NCI-H2196 treated with DMSO at 0.1 percent for 48 hours (cell line): ENCODE measurements at regions not wholly inside any gene's neighbourhood (a gene's known extent, or its start where the extent isn't known, plus 50 kb on each side); places are given as distances from the start of the nearest gene placed in this dataset.
"Not testable (repeated sequence)": the region's sequence is repeated elsewhere in the genome, so short reads cannot be mapped to it uniquely, and the experiment has no call there.

ENCODE experiments used
- DNase-seq: peaks from one replicate; lab custom pipeline; 2025; ENCODE audit not compliant: unreplicated experiment; lab: John Stamatoyannopoulos, UW

DNA sequence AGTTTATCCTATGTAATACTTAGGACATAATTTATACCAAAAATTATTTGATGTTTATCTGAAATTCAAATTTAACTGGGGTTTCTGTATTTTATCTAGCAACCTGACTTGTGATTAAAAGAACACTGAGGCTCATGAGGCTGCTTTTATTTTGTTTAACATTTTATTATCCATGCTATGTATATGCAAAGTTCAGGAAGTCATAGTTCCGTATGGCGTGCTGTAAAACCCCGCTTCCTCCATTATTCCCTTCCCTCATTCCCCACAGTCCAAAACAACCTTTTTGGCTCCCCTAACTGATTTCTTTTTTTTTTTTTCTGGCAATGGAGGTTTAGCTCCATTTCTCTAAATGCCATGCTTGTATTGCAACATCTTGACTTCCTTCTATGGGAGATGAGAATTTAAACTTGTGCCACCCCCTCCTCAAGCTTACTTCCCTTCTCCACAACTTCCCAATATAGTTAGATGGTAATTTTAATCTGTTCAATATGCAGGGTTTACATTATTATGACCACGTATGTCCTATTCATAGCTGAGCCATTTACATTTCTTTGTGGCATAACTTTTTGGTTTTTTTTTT lies 138.0 kb upstream of the DNAH14 start:
- DNase-seq, result no peak

DNA sequence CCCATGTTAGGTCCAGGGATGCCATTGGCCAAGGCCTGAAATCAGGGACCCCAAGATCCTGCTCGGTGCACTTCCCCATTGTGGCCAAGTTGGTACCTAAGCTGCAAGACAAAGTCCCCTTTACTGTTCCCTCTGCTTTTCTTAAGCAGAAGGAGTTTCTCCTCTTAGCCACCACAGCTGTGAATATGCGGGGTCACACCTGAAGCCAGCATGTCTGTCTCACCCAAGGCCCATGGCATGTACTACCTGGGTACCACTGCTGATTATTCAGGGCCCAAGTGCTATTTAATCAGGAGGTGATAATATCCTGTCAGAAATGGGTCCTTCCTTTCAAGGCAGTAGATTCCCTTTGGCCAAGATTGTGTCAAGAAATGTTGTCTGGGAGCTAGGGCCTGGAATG lies 133.9 kb upstream of the DNAH14 start:
- no peak for DNase-seq

DNA sequence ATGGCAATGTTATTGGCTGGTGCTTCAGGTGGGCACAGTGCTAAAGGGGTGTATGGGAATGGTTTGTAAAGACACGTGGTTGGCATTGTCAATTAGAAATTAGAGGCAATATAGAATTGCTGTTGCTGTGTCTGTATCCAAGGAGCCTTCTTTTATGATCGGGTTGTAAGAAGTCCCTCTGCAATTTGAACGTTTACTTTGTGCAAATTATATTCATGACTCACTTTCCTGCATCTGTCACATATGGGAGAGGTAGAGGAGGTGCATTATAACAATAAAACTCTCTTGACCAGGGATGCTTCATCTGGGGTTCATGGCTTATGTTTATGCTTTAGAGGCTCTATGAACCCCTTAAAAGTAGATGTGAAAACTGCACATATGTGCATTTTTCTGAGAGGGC lies 130.4 kb upstream of the DNAH14 start:
- DNase-seq, result no peak

DNA sequence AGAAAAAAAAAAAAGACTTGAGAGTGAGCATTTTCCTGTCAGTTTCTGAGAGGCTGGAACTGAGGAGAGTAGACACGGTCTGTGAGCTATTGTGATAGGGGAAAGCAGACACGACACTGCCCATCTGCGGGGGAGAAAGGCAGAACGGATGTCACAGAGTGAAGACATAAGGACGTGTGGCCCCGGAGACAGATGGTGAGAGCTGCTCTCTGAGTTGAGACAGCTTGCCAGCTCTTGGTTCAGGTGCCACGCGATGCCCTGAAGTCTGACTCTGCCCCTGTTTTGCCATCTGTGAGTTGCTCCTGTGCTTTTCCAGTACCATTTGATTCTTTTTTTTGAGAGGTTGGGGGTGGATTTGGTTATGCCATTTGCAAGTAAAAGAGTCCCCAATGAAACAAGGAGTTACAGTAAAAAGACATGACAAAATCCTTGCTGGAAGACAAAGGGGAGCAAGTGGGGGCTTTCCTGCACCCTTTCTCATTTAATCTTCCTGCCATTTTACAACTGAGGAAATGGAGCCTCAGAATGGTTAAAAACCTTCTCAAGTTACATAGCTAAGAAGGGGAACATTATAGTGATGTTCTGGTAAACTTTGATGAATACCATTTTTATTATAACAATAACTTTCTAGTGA lies 128.9 kb upstream of the DNAH14 start:
- DNase-seq, result no peak

DNA sequence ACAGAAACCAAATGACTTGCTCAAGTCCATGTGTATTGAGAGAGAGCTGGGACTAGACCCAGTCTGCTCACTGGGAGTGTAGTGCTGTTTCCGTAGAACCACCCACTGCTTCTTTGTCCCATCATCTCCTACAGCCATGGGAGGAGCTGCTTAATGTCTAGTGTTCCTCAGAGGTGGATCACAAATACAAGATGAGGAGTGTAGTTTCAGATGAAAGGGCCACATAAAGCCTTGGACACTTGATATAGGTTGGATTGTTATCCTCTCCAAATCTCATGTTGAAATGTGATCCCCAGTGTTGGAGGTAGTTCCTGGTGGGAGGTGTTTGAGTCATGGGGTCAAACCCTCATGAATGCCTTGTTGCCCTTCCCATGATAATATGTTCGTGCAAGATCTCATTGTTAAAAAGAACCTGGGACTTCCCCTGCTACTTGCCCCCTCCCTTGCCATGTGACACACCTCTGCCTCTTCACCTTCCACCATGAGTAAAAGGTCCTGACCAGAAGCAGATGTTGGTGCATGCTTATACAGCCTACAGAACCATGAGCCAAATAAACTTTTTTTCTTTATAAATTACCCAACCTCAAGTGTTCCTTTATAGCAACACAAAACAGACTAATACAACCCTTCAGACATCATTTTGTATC lies 127.5 kb upstream of the DNAH14 start:
- DNase-seq, result peak; percentile 54

DNA sequence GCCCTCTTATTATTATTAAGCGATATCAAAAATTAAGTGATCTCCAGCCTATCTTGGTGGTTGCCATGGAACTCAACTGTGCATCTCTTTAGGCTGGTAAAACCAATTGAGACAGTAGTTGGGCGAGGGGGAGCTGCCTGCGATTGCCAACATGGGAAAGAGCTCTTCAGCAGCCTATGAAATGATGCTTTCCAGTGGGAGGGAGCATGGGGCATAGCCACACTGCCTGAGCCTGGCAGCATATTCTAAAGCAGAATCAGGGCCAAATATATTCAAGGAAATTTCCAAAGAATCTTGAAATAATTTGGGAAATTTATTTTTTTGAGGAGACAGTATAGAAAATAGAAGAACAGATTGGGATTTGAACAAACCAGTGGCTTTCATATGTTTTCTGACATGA lies 126.9 kb upstream of the DNAH14 start:
- no peak for DNase-seq

DNA sequence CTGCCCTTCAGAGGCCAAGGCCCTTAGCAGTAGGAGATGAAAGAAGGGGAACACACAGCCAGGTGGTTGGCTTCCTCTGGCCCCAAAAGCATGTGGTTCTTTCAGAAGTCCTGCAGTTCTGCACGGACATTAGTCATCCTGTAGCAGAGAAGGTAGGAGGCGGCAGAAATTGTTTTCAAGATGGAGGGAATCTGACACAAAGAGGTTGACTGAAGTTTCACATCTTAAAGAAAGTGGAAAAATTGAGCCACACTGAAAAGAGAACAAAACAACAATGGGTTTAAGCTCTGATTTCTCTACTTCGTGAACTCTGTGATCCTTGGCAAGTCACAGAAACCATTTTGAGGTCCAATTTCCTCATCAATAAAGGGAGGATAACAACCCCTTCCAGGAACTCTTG lies 125.3 kb upstream of the DNAH14 start:
- no peak for DNase-seq

DNA sequence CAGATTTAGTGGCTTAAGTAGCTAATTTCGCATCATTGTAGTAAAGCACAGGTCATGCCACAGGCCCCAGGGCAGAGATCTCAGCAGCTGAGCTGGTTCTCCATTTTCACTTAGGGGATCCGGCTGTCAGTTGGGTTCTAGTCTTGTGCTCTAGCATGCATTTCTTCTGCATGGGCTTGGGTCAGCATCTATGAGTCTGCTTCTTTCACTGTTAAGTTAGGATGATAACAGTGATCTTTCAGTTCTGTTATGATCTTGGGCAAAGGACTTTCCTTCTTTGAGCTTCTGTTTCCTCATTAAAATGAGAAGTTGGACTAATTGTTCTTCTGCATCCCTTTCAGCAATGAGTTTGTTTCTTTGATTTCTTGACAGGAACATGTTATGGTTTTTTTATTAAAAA lies 123.6 kb upstream of the DNAH14 start:
- no peak for DNase-seq

DNA sequence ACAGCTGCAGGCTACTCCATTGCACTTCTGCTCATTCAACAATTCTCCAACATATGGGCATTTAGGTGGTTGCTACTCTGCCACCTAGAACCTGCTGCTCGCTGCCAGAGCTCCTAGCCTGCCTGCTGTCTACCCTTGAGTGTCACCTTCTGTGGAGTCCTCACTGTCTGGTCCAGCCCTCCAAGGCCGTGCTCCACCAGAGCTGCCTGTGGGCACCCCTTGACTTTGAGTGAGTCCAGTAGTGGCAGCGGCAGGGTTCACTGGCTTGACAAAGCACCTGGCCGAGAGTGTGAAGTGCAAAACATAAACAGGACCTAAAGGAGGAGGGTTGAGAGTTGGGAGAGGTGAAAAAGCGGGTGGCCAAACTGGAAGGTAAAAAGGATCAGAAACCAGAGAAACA lies 120.3 kb upstream of the DNAH14 start:
- DNase-seq, result no peak

DNA sequence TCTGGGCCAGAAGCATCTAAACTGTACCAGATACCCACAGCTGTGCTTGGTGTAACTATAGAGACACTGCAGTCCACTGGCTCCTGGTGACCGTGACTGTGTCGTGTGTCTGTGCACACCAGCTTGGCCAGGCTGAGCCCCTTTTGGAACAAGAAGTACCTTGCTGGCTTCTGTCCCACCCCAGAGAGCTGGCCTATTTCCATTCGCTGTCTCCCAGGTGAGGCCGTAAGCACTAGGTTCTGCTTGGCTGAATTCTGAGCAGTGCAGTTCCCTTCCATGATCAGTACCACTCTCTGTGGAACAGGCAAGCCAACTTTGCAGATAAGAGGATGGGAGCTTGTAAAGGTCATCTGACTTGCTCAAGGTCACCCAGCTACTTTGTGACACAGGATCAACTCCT lies 119.9 kb upstream of the DNAH14 start:
- DNase-seq, result no peak

DNA sequence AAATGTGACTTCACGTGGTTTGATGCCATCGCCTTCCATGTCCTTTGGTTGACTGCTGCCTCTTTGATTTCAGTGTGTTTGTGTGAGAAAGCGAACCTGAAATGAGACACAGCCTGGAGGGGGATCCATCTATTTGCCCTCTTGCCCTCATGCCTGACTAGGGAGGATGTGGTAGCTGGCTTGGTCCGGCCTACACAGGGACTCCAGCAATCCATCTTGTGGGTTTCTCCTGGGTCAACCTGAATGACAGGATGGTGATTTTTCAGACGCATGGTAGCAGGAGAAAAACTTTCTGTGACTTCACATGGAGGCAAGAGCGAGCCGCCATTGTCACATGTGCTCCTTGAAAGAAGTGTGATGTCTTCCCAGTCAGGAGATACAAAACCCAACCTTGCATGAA lies 117.9 kb upstream of the DNAH14 start:
- DNase-seq, result no peak

DNA sequence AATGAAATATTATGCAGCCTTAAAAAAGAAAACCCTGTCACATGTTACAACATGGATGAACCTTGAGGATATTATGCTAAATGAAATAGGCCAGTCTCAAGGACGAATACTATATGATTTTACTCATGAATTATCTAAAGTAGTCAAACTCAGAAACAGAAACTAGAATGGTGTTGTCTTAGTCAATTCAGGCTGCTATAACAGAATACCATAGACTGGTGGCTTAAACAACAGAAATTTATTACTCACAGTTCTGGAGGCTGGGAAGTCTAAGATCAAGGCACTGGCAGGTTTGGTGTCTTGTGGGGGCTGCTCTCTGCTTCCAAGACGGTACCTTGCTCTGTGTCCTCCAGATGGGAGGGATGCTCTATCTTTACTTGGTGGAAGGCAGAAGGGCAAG lies 113.8 kb upstream of the DNAH14 start:
- DNase-seq, result no peak

DNA sequence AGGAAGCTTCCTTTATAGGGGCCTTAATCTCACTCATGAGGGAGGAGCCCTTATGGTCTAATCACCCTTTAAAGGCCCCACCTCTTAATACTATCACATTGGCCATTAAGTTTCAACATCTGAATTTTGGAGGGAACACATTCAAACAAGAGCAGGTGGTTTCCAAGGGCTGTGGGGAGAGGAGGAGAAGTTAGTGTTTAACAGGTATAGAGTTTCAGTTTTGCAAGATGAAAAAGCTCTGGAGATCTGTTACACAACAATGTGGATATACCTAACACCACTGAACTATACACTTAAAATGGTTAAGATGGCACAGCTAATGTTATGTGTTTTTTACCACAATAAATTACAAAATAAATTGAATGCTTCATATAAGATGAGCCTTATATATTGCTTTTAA lies 113.4 kb upstream of the DNAH14 start:
- DNase-seq, result peak; percentile 12

DNA sequence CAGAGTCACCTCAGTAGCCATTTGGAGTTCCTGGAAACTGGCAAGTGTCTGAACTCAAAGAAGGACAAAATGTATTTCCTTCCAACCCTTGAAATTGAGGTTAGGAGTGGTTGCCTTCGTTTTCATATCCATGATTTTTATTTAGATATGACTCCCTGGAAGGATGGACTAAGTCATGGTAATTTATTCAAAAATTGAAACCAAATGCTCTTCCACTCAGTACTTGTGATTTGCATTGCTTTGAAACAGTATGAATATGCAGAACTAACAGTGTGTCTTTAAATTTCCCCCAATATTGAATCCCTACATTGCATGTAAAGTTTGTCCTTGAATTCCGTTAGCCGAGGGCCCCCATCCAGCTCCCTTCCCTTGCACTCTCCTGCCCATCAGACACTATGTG lies 112.1 kb upstream of the DNAH14 start:
- DNase-seq, result no peak

DNA sequence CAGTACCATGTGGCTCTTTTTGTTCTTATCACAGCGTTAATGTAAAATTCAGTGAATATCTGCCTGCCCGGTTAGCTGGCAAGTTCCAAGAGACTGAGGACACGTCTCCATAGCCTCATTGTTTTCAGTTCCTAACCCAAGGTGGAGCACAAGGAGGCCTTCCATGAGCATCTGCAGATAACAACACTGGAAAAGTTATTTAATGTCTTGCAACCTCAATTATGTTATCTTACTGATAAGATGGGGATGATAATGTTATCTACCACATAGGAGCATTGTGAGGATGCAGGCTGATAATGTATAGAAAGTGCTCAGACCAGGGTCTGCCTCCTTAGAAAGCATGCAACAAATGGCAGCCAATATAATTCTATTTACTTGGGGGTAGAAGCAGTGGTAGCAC lies 109.6 kb upstream of the DNAH14 start:
- no peak for DNase-seq

DNA sequence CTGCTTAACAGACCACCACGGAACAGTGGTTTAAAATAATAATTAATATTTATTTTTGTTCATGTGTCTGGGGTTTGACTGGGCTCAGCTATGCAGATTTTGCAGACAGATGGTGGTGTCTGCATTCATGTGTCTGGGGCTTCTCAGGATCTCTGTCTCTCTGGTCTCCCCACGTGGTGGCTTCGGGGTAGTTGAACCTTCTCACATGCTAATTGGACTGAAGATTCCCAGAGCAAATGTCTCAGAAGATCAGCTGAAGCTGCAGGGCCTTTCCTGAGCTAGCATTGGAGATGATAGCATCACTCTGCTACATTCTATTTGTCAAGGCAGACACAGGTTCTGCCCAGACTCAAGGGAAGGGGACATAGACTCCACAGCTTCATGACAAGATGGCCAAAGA lies 109.1 kb upstream of the DNAH14 start:
- no peak for DNase-seq

DNA sequence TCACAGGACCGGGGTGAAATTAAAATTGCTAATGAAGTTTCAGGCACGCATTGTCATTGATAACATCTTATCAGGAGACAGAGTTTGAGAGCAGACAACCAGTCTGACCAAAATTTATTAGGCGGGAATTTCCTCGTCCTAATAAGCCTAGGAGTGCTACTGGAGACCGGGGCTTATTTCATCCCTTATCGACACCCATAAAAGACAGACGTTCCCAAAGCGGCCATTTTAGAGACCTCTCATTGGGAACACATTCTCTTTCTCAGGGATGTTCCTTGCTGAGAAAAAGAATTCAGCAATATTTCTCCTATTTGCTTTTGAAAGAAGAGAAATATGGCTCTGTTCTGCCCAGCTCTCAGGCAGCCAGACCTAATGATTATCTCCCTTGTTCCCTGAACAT lies 107.7 kb upstream of the DNAH14 start:
- not testable (repeated sequence) for DNase-seq

DNA sequence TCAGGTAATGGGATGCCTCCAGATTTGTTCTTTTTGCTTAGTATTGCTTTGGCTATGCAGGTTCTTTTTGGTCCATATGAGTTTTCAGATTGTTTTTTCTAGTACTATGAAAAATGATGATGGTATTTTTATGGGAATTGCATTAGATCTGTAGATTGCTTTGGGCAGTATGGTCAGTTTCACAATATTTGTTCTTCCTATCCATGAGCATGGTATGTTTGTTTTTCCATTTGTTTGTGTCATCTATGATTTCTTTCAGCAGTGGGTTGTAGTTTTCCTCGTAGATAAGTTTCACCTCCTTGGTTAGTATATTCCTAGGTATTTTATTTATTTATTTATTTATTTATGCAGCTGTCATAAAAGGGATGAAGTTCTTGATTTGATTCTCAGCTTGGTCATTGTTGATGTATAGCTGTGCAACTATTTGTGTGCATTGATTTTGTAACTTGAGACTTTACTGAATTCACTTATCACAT lies 103.9 kb upstream of the DNAH14 start:
- no peak for DNase-seq

DNA sequence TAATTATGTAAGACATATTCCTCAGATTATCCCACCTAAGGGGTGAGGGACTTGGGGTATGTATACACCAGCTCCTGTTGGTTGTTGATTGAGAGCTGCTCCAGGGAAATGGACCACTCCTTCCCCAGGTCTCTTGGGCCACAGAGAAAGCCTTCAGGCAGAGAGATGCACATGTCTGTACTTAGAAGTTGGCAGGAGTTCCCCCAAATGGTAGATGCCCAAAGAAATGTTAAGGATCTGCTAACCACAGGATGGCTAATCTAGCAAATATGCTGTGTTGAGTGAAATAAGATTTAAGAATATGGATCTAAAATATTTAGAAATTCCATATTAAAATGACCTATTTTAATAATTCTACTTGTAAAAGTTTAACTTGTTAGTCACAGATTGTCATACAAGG lies 100.8 kb upstream of the DNAH14 start:
- no peak for DNase-seq

DNA sequence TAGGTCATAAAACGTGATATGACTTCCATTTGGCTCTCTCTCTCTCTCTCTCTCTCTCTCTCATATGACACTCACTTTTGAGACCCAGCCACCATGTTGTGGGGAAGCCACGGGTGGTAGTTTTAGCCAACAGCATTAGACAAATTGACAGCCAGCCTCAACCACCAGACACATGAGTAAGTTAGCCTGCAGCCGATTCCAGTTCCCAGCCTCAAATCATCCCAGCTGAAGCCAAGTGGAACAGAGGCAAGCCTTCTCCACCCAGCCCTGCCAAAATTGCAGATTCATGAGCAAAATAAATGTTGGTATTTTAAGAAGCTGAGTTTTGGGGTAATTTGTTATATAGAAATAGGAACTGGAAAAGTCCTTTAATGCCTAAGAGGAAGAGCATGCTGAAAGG lies 98.0 kb upstream of the DNAH14 start:
- DNase-seq, result no peak

DNA sequence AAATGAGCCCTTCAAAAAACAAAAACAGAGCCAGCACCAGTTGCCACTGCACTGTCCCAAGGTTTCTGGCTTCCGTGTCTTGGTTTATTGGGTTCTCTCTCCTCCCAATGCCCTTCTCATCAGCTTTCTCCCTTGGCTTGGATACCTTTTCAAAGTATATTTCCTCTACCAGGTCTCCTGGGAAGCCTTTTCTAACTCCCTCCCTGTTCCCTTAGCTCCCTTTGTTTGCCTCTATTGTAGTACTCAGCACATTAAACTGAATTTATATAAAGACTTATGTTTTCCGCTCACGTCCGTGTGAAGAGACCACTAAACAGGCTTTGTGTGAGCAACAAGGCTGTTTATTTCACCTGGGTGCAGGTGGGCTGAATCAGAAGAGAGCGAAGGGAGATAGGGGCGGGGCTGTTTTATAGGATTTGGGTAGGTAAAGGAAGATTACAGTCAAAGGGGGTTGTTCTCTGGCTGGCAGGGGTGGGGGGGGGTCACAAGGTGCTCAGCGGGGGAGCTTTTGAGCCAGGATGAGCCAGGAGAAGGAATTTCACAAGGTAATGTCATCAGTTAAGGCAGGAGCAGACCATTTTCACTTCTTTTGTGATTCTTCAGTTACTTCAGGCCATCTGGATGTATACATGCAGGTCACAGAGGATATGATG lies 89.7 kb upstream of the DNAH14 start:
- DNase-seq, result not testable (repeated sequence)

DNA sequence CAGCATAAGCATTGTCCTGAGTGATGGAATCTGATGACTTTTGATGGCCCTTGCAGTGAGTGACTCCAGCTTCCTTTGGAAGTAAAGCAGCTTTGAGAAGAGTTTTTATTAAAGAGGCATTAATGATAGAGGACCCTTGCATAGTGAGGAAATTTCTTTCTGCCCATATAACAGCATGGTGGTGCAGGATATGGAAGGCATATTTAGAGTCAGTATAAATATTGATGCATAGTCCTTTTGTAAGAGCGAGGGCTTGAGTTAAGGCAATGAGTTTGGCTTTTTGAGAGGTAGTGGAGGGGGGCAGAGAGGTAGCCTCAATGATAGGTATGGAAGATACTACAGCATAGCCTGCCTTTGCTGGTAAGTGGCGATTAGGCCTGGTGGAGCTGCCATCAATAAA lies 87.7 kb upstream of the DNAH14 start:
- DNase-seq, result not testable (repeated sequence)
